HG02884 (cell line): ENCODE measurements at regions not wholly inside any gene's neighbourhood (a gene's known extent, or its start where the extent isn't known, plus 50 kb on each side); places are given as distances from the start of the nearest gene placed in this dataset.
A peak's percentile ranks its signal among the peaks of the same experiment; 100 is the strongest.

Experiments
- ATAC-seq: cut with Tn5 transposase; IDR thresholded peaks from one replicate; pipeline ENCODE4 v1.9.1; 2021; ENCODE audit warnings: mild to moderate bottlenecking, moderate library complexity; ENCODE audit not compliant: unreplicated experiment

DNA sequence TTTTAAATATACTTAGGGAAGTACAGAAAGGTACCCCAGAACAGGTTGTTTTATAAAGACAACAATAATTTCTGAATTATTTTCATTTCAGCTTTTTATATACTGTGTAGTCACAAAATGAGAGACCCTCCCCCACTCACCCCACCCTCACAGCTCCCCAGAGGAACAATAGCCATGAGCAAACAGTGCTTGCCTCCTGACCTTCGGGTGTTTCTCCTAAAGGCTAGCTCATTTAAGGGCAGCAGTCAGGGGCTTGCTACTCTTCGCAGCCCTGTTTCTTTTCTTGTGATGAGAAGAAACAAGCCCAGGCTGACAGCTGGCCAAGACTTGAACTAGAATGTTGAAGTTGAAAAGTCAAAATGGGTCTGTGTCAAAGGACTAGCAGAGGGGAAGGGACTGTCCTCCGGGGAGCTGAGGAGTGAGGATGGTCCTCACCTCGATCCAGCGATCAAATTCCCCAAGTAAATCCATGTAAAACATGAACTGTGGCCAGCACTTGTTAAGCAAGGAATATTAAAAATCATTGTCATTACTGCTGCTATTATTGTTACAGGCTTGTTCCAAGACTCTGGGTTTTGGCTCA lies 133.8 kb upstream of the ARHGAP5 start:
- no peak for ATAC-seq

DNA sequence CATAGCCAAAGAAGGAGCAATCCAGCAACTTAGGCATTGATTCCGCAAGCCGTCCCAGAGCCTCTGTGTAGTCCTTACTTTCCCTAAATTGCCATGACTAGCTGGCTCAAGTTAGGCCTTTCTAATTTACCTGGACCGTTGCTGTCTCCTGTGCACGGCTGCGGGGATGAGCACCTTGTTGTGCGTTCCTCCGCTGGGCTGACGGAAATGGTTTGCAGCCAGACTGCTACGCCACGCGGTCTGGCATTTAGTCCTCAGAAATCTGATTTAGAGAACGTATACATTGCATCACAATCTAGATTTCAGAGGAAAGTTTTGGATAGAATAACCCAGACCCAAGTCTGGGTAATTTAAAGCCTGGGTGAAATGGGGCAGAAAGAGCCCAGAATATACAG lies 133.2 kb upstream of the ARHGAP5 start:
- no peak for ATAC-seq

DNA sequence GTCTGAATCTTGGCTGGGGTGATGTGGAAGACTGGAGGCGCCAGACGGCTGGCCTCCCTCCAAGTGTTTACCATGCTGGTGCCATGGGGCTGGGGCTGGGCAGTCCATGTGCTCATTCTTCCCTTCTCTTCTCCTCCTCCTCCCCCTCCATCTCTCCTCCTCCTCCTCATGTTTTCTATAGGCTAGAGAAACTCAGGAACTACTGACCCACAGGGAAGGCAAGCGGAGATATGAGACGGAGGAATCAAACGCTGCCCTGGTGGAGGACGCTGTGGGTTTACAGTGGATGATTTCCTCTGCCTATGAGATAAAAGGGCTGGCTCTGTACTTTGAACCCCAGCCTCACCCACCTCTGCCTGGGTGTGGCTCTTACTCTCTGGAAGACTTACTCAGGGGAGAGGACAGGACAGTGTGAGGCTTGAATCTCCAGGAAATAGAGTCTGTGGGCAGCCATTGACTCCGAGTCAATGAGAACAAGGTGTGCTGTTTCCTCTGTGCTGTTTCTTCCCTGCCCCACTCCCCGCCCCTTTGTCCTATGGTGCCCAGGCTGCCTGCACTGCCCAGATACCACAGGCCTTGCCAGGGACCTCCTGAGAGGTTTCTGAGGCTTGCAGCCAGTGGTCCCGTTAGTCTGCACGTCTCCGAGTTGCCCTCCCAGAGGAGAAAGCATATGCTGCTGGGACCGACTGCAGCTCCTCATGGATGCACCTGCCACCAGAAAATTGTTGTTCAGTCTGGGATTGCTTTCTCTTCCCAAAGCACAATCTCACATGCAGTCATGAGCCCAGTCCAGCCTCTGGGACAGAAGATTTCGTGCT lies 132.6 kb upstream of the ARHGAP5 start:
- ATAC-seq, result no peak

DNA sequence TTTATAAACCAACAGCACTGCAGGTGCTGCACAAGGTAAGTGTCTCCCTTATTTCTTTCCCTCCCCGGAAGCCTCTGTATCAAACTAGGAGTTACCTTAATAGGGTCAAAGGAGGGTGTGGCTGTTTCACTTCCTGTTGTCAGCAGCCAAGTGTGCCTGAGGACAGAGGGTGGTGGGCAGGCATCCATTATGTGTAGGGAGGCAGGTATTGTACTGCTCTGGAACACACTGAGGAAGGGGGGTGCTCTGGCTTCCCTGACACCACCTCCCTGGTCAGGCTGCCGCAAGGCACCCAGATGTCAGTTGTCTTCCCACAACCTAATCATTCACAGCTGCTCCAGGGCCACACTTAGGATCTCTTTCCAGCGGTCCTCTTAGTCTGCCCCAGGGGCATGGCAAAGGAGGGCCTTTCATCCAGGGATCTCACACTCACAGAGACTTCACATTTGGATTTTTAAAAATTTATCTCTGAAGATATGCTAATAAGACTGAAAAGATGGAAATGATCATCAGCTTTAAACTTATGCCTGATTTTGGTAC lies 132.0 kb upstream of the ARHGAP5 start:
- peak; percentile 65 for ATAC-seq

- ATAC-seq, result no peak
Measured at GRCh38 chr14:31945701-31946100, 131.4 kb upstream of the ARHGAP5 start.

GRCh38 chr14:31947076-31947475 lies 130.0 kb upstream of the ARHGAP5 start:
- no peak for ATAC-seq

GRCh38 chr14:31947680-31948595 lies 129.2 kb upstream of the ARHGAP5 start:
- ATAC-seq, result no peak

DNA sequence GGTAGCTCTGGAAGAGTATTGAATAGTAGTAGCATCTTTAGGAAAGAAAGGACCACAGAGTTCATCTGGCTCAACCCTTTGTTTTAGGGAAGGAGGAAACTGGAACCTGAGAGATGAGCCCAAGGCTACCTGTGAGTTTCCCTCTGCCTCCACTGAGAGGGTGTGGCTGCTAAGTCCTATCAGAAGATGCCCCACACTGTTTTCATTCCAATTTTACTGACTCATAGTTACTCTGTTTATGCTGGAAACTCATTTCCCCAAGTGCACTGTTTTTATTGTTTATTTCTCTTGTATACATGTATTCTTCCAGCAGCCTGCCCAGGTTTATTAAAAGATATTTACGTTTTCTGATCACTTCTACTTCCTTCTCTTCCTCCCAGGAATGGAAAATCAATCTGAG lies 127.4 kb upstream of the ARHGAP5 start:
- ATAC-seq, result no peak

- ATAC-seq, result no peak
Measured at GRCh38 chr14:31950331-31950730, 126.8 kb upstream of the ARHGAP5 start.

GRCh38 chr14:31950764-31951637 lies 126.1 kb upstream of the ARHGAP5 start:
- no peak for ATAC-seq

DNA sequence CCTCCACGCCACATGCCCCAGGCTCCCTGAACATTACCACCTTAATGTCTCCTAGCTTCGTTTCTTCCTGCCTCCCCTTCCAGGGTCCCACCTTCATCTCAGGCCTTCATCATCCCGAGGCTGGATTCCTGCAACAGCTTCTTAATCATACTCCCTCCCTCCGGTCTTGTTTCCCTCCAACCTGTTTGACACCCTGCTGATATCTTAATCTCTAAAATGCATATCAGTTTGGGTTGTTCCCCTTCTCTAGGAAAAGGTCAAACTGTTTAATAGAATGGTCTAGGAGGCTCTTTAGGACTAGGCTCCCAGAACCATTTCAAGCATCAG lies 125.5 kb upstream of the ARHGAP5 start:
- no peak for ATAC-seq

DNA sequence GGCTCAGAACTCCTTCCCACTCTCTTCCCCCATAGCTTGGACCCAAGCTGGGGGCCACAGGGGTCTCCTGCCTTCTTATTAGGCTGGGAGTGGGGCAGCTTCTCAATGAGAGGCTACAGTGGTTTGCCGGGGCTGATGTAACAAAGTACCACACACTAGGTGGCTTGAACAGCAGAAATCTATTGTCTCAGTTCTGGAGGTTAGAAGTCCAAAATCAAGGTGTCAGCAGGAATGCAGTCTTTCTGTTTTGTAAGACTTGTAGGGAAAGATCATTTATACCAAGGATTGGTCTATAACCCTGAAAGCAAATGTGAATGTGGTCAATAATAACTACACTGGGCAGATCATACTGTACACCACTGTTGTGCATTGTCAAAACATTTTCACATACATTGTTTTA lies 124.5 kb upstream of the ARHGAP5 start:
- ATAC-seq, result no peak

GRCh38 chr14:31953210-31953609 lies 123.9 kb upstream of the ARHGAP5 start:
- ATAC-seq, result no peak

DNA sequence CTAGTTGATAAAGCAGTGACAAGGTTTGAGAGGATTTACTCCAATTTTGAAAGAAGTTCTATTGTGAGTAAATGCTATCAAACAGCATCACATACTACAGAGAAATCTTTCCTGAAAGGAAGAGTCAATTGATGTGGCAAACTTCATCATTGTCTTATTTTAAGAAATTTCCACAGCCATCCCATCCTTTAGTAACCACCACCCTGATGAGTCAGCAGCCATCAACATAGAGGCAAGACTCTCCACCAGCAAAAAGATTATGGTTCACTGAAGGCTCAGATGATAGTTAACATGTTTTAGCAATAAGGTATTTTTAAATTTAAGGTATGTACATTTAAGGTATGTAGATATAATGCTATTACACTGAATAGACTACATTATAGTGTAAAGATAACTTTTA lies 122.1 kb upstream of the ARHGAP5 start:
- ATAC-seq, result no peak

DNA sequence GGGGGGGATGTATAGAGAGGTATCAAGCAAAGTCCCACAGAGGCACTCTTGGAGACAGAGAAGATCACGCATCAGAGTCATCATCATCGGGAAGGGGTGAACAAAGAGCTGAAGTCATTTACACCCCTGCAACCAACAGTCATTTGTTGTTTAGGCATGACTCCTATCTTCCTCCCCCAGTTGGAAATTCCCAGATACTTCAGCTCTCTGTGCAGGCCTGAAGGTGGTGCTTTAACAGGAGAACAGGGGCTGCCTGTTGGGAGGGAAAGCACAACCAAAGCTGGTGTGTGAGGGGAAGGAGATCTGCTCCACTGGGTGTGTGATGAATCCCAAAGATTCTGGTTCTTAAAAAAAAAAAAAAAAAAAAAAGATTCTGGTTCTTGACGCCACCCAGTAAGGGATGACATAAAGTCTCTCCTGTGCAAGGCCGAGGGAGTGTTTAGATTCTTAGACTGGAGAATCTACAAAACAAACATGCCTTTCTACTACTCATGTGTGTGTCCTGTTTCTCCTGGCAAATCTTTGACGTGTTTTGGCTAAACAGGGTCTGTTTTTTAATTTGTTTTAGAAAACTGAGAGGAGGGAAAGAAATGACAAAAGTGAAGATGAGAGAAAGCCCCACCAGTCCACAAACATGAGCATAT lies 121.0 kb upstream of the ARHGAP5 start:
- no peak for ATAC-seq

- ATAC-seq, result no peak
Measured at GRCh38 chr14:31957565-31957964, 119.5 kb upstream of the ARHGAP5 start.

DNA sequence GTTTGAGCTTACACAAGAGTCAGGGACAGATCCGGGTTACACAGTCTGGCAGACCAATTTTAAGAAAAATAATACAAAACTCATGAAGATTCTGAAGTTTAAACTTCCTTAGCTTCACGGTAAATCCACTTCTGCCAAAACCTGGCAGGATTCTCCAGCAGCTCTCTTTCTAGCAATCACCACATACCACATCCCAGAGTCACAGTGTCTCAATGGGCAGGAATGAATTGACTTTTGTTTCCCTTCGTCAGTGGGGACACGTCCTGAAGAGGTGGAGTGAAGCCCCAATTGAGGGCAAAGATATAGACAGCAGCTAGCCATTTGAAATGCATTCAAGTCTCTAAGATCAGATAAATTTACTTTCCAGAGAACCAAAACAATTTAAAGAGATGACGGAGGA lies 117.1 kb upstream of the ARHGAP5 start:
- ATAC-seq, result no peak

DNA sequence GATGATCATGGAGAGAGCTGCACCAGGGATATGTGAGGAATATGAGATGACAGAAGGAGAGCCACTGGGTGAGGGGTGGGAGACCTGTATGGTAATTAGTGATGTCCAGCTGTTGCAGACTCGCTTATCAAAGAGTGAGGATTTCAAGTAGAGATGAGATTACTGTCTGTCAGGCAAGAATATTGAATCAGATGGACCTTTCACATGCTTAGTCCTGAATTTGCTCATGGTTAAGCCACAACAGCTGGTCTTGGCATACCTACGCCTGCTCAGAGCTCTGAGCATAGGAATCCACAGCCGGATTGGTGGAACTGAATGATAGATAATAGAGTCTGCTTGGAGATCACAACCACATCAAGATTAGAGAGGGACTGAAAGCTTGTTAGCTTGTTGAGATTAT lies 115.2 kb upstream of the ARHGAP5 start:
- no peak for ATAC-seq

DNA sequence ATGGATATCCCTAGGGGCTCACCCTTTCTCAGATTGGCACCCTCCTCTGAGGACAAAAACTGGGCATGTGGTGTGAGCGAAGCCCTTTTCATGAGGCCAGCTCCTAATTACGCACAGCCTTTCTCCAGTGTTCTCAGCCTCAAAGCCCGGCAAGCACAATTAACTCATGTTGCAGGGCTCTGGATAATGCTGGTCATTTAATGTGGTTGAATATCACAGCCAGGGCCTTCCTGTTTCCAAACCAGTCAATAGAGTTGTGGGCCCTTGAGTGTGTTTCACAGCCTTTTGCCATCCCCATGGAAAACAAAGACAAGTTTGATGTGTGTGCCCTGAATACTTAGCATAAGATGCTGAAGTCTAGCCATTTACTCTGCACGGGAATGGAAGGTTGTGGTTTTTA lies 114.2 kb upstream of the ARHGAP5 start:
- no peak for ATAC-seq

GRCh38 chr14:31963587-31963986 lies 113.5 kb upstream of the ARHGAP5 start:
- ATAC-seq, result no peak
